Stimulated activated CD4-positive, alpha-beta T cell treated with anti-CD3 and anti-CD28 coated beads, Interleukin-4, amount 100 ng/mL, for 48 hours (primary cell): ENCODE measurements at regions not wholly inside any gene's neighbourhood (a gene's known extent, or its start where the extent isn't known, plus 50 kb on each side); places are given as distances from the start of the nearest gene placed in this dataset.
A peak's percentile ranks its signal among the peaks of the same experiment; 100 is the strongest.

Experiments
- DNase-seq, 2 donors: peaks; one replicate each; pipeline ENCODE4 v3.0.0-alpha.2; 2020; ENCODE audit warnings: low read depth in 2 of 2

GRCh38 chr5:109468737-109469420 is 59.1 kb upstream of the PJA2 start:
- peak; percentile 63 to 66 for DNase-seq

GRCh38 chr5:109468288-109468676 is 58.5 kb upstream of the PJA2 start:
- DNase-seq, result no peak

- DNase-seq, result no peak
Measured at GRCh38 chr5:109467058-109467457, 57.3 kb upstream of the PJA2 start.
